K562 (cell line): ENCODE measurements at regions not wholly inside any gene's neighbourhood (a gene's known extent, or its start where the extent isn't known, plus 50 kb on each side); places are given as distances from the start of the nearest gene placed in this dataset.

Experiments
- ATF4 ChIP-seq: fragments of 450-650 bp; formaldehyde crosslinking; IDR thresholded peaks from 2 replicates; pipeline ENCODE4 v1.4.0; 2022; ENCODE audit warnings: mild to moderate bottlenecking, moderate library complexity
- CCNT2 ChIP-seq: IDR thresholded peaks from 2 replicates; pipeline ENCODE4 v1.6.1; 2011; ENCODE audit warnings: borderline replicate concordance, low read depth, mild to moderate bottlenecking, moderate library complexity, mixed read lengths, low read length; ENCODE audit not compliant: insufficient read length; ENCODE audit errors: extremely low read depth
- FOXJ2 ChIP-seq: fragments of 200-800 bp; sonication (Bioruptor generic); IDR thresholded peaks from 2 replicates; pipeline ENCODE4 v1.6.1; 2016; ENCODE audit warnings: missing genetic modification characterization, missing compliant biosample characterization
- GTF2F1 ChIP-seq: IDR thresholded peaks from 2 replicates; pipeline ENCODE4 v1.6.1; 2011; ENCODE audit warnings: low read depth, low read length, improper control_type of control experiment
- HSF4 ChIP-seq: fragments of 250-450 bp; sonication (Bioruptor Pico); IDR thresholded peaks from 2 replicates; pipeline ENCODE4 v2.1.2; 2022; ENCODE audit warnings: mild to moderate bottlenecking, moderate library complexity, borderline replicate concordance
- NCOA4 ChIP-seq: fragments of 450-650 bp; IDR thresholded peaks from 2 replicates; pipeline ENCODE4 v1.6.1; 2018; ENCODE audit warnings: mild to moderate bottlenecking; ENCODE audit not compliant: partially characterized antibody
- NFRKB ChIP-seq: fragments of 450-650 bp; IDR thresholded peaks from 2 replicates; pipeline ENCODE4 v1.6.1; 2016; ENCODE audit warnings: low read depth
- RBM39 ChIP-seq: fragments of 200-400 bp; formaldehyde crosslinking; optimal IDR thresholded peaks from 2 replicates; pipeline ENCODE3; 2018; ENCODE audit warnings: low read depth, low read length
- SREBF1 ChIP-seq: fragments of 150-350 bp; IDR thresholded peaks from 2 replicates; pipeline ENCODE4 v1.6.1; 2014; ENCODE audit warnings: antibody characterized with exemption, low read depth, low read length, borderline replicate concordance
- U2AF2 ChIP-seq: fragments of 200-400 bp; formaldehyde crosslinking; optimal IDR thresholded peaks from 2 replicates; pipeline ENCODE3; 2017; ENCODE audit warnings: low read depth, mild to moderate bottlenecking, low read length
- ZNF124 ChIP-seq: sonication (generic); formaldehyde crosslinking; IDR thresholded peaks from 2 replicates; pipeline ENCODE4 v1.8.1; 2022; ENCODE audit warnings: missing genetic modification reagents
- TF ChIP-seq, protein P1 (sequence below): fragments of 450-650 bp; conservative IDR thresholded peaks from 2 replicates; pipeline ENCODE4 v1.6.1; 2016; ENCODE audit warnings: missing genetic modification characterization, low read depth, mild to moderate bottlenecking, control low read depth, missing compliant biosample characterization
- TF ChIP-seq, protein P2 (sequence below): fragments of 250-450 bp; sonication (Bioruptor Pico); IDR thresholded peaks from 2 replicates; pipeline ENCODE4 v1.4.0; 2020; ENCODE audit warnings: borderline replicate concordance
- TF ChIP-seq, protein P3 (sequence below), 2 experiments: fragments of 450-650 bp; IDR thresholded peaks; 2 replicates each; pipeline ENCODE4 v1.6.1; 2018; ENCODE audit warnings: mild to moderate bottlenecking in 2 of 2, low read depth in 1 of 2; ENCODE audit not compliant: partially characterized antibody in 2 of 2
- TF ChIP-seq, protein P4 (sequence below): sonication (generic); formaldehyde crosslinking; IDR thresholded peaks from 2 replicates; pipeline ENCODE4 v1.5.0; 2020; ENCODE audit warnings: missing genetic modification reagents
- TF ChIP-seq, protein P5 (sequence below): fragments of 450-650 bp; IDR thresholded peaks from 2 replicates; pipeline ENCODE4 v1.6.1; 2016; ENCODE audit warnings: mild to moderate bottlenecking

DNA sequence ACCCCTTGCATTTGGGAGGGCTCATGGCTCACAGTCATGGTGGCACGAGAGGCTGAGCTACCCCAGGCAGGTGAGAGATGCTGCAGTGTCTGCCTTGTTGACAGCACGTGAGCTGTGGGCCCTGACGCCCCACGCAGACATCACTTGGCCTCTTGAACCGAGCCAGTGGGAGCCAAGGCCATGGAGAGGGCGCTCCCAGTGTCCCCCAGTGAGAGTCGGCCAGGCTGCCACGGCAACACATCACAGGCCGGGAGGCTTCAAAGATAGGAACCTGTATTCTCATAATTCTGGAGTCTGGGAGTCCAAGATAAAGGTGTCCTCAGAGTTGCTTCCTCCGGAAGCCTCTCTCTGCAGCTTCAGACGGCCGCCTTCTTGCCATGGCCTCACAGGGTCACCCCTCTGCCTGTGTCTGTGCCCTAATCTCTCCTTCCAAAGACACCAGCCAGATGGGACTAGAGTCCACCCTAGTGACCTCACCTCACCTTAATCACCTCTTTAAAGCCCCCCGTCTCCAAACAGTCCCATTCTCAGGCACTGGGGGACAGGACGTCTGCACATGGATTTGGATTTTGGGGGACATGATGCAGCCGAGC is 119.6 kb downstream of the KLF6 start (continued):
- TF ChIP-seq, protein P1, sequence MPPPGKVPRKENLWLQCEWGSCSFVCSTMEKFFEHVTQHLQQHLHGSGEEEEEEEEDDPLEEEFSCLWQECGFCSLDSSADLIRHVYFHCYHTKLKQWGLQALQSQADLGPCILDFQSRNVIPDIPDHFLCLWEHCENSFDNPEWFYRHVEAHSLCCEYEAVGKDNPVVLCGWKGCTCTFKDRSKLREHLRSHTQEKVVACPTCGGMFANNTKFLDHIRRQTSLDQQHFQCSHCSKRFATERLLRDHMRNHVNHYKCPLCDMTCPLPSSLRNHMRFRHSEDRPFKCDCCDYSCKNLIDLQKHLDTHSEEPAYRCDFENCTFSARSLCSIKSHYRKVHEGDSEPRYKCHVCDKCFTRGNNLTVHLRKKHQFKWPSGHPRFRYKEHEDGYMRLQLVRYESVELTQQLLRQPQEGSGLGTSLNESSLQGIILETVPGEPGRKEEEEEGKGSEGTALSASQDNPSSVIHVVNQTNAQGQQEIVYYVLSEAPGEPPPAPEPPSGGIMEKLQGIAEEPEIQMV (tag) = no peak
- TF ChIP-seq, protein P2, sequence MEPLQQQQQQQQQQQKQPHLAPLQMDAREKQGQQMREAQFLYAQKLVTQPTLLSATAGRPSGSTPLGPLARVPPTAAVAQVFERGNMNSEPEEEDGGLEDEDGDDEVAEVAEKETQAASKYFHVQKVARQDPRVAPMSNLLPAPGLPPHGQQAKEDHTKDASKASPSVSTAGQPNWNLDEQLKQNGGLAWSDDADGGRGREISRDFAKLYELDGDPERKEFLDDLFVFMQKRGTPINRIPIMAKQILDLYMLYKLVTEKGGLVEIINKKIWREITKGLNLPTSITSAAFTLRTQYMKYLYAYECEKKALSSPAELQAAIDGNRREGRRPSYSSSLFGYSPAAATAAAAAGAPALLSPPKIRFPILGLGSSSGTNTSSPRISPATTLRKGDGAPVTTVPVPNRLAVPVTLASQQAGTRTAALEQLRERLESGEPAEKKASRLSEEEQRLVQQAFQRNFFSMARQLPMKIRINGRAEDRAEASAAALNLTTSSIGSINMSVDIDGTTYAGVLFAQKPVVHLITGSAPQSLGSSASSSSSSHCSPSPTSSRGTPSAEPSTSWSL (CRISPR knock-in tag) = no peak
- TF ChIP-seq FOXJ2 (tag) (no peak), NFRKB (no peak), HSF4 (CRISPR knock-in tag) (no peak), RBM39 (no peak), NCOA4 (no peak), GTF2F1 (no peak), SREBF1 (no peak), U2AF2 (no peak), ATF4 (no peak), ZNF124 (no peak), CCNT2 (peak; percentile 98)
- TF ChIP-seq, protein P3, sequence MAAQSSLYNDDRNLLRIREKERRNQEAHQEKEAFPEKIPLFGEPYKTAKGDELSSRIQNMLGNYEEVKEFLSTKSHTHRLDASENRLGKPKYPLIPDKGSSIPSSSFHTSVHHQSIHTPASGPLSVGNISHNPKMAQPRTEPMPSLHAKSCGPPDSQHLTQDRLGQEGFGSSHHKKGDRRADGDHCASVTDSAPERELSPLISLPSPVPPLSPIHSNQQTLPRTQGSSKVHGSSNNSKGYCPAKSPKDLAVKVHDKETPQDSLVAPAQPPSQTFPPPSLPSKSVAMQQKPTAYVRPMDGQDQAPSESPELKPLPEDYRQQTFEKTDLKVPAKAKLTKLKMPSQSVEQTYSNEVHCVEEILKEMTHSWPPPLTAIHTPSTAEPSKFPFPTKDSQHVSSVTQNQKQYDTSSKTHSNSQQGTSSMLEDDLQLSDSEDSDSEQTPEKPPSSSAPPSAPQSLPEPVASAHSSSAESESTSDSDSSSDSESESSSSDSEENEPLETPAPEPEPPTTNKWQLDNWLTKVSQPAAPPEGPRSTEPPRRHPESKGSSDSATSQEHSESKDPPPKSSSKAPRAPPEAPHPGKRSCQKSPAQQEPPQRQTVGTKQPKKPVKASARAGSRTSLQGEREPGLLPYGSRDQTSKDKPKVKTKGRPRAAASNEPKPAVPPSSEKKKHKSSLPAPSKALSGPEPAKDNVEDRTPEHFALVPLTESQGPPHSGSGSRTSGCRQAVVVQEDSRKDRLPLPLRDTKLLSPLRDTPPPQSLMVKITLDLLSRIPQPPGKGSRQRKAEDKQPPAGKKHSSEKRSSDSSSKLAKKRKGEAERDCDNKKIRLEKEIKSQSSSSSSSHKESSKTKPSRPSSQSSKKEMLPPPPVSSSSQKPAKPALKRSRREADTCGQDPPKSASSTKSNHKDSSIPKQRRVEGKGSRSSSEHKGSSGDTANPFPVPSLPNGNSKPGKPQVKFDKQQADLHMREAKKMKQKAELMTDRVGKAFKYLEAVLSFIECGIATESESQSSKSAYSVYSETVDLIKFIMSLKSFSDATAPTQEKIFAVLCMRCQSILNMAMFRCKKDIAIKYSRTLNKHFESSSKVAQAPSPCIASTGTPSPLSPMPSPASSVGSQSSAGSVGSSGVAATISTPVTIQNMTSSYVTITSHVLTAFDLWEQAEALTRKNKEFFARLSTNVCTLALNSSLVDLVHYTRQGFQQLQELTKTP (IDR thresholded peaks at IDR 0.05; ENCODE audit: low read depth in 1 of 2, partially characterized antibody in 2 of 2) = no peak
- TF ChIP-seq, protein P4, sequence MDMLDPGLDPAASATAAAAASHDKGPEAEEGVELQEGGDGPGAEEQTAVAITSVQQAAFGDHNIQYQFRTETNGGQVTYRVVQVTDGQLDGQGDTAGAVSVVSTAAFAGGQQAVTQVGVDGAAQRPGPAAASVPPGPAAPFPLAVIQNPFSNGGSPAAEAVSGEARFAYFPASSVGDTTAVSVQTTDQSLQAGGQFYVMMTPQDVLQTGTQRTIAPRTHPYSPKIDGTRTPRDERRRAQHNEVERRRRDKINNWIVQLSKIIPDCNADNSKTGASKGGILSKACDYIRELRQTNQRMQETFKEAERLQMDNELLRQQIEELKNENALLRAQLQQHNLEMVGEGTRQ = peak; percentile 65
- TF ChIP-seq, protein P5, sequence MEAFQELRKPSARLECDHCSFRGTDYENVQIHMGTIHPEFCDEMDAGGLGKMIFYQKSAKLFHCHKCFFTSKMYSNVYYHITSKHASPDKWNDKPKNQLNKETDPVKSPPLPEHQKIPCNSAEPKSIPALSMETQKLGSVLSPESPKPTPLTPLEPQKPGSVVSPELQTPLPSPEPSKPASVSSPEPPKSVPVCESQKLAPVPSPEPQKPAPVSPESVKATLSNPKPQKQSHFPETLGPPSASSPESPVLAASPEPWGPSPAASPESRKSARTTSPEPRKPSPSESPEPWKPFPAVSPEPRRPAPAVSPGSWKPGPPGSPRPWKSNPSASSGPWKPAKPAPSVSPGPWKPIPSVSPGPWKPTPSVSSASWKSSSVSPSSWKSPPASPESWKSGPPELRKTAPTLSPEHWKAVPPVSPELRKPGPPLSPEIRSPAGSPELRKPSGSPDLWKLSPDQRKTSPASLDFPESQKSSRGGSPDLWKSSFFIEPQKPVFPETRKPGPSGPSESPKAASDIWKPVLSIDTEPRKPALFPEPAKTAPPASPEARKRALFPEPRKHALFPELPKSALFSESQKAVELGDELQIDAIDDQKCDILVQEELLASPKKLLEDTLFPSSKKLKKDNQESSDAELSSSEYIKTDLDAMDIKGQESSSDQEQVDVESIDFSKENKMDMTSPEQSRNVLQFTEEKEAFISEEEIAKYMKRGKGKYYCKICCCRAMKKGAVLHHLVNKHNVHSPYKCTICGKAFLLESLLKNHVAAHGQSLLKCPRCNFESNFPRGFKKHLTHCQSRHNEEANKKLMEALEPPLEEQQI = 0 out of 2 replicates have a peak, but pooled peaks have one; percentile 36
